HepG2 (cell line): ENCODE measurements at regions not wholly inside any gene's neighbourhood (a gene's known extent, or its start where the extent isn't known, plus 50 kb on each side); places are given as distances from the start of the nearest gene placed in this dataset.

Experiments used
- ATAC-seq: fragments of 200-7000 bp; cut with Tn5 transposase; 3 replicates; pipeline ENCODE4 v1.9.1; 2020; ENCODE audit warnings: mild to moderate bottlenecking, moderate library complexity
- BruUV-seq: library from RNA; stranded (reverse); fragments of 400-500 nt; replicated peaks from 2 replicates; lab custom pipeline; 2021; lab: Mats Ljungman, UMichigan
- CTCF ChIA-PET: fragments of 300-600 bp; formaldehyde crosslinking; extraction: SDS; loops from one replicate; lab custom pipeline; 2021; ENCODE audit warnings: low total read pairs, inconsistent platforms, low intra/inter-chr PET ratio; lab: Yijun Ruan, JAX
- POLR2A ChIA-PET: fragments of 350-600 bp; sonication (Branson Sonifier 250); formaldehyde crosslinking; loops from one replicate; lab custom pipeline; 2020; ENCODE audit warnings: antibody characterized with exemption, inconsistent platforms; lab: Yijun Ruan, JAX
- DNase-seq: peaks from one replicate; pipeline ENCODE4 v3.0.0-alpha.2; 2015; ENCODE audit warnings: low spot score
- FAIRE-seq: peaks from 3 replicates; lab custom pipeline; 2011; peaks lifted over from hg19 to GRCh38; lab: Jason Lieb, UNC
- H2AFZ ChIP-seq: one replicate; pipeline ENCODE4 v1.6.1; 2011; ENCODE audit warnings: low read length, inconsistent platforms
- H3K27ac ChIP-seq: fragments of 300-600 bp; 3 replicates; pipeline ENCODE4 v1.8.0; 2011; ENCODE audit warnings: mixed run types, mild to moderate bottlenecking, mixed read lengths, low read length, inconsistent platforms; ENCODE audit not compliant: insufficient read depth; ENCODE audit errors: extremely low read length
- H3K27me3 ChIP-seq, 2 experiments: fragments of 200-600 bp in 1 of 2; 2 replicates in 1 of 2; 3 replicates in 1 of 2; pipeline versions ENCODE4 v1.6.0 to v1.8.0; 2011; ENCODE audit warnings: low read length in 2 of 2, mild to moderate bottlenecking in 2 of 2, moderate library complexity in 2 of 2, inconsistent platforms in 1 of 2; ENCODE audit not compliant: insufficient read depth in 2 of 2, control insufficient read depth in 1 of 2
- H3K36me3 ChIP-seq, 2 experiments: fragments of 200-600 bp in 1 of 2; replicated peaks in 1 of 2; 2 replicates in 1 of 2; 3 replicates in 1 of 2; pipeline versions ENCODE4 v1.5.1 to v1.8.0; 2011; ENCODE audit warnings: low read length in 2 of 2, inconsistent platforms in 1 of 2; ENCODE audit not compliant: insufficient read depth in 2 of 2, control insufficient read depth in 1 of 2
- H3K4me1 ChIP-seq: 2 replicates; pipeline ENCODE4 v1.5.1; 2012; ENCODE audit warnings: low read length, inconsistent platforms; ENCODE audit not compliant: insufficient read depth
- H3K4me2 ChIP-seq: 2 replicates; pipeline ENCODE4 v1.6.0; 2011; ENCODE audit warnings: low read depth, low read length, inconsistent platforms
- H3K4me3 ChIP-seq, 3 experiments: fragments of 200-600 bp in 1 of 3; sonication (generic), shearing (Covaris generic) in 1 of 3; replicated peaks in 1 of 3; 2 replicates each; pipeline ENCODE4 v1.5.1; 2011 to 2016; ENCODE audit warnings: low read length in 3 of 3, inconsistent platforms in 2 of 3, low read depth in 2 of 3, mild to moderate bottlenecking in 2 of 3, control low read depth in 1 of 3, mixed read lengths in 1 of 3; ENCODE audit not compliant: insufficient read depth in 1 of 3
- H3K79me2 ChIP-seq: one replicate; pipeline ENCODE4 v1.6.1; 2011; ENCODE audit warnings: low read length, inconsistent platforms; ENCODE audit not compliant: insufficient read depth
- H3K9ac ChIP-seq: 2 replicates; pipeline ENCODE4 v1.6.0; 2011; ENCODE audit warnings: mild to moderate bottlenecking, low read depth, low read length, inconsistent platforms; ENCODE audit not compliant: insufficient read depth
- H3K9me3 ChIP-seq: 2 replicates; pipeline ENCODE4 v1.5.1; 2012; ENCODE audit warnings: mild to moderate bottlenecking, low read length
- H4K20me1 ChIP-seq: 2 replicates; pipeline ENCODE4 v1.6.0; 2011; ENCODE audit warnings: inconsistent platforms, mild to moderate bottlenecking, low read length, moderate library complexity; ENCODE audit not compliant: insufficient read depth
- ATAD3A ChIP-seq: sonication (generic); formaldehyde crosslinking; IDR thresholded peaks from 2 replicates; pipeline ENCODE4 v1.4.0; 2020; ENCODE audit warnings: missing genetic modification reagents
- FOXP1 ChIP-seq, 2 experiments: fragments of 450-650 bp in 1 of 2; IDR thresholded peaks; 2 replicates each; pipeline ENCODE4 v1.6.1; 2017 to 2018; ENCODE audit warnings: antibody characterized with exemption in 1 of 2
- GABPA ChIP-seq, 2 experiments: IDR thresholded peaks; 2 replicates each; pipeline ENCODE4 v1.6.1; 2011 to 2016; ENCODE audit warnings: low read depth in 2 of 2, low read length in 1 of 2, missing biosample characterization in 1 of 2, missing genetic modification characterization in 1 of 2
- GMEB1 ChIP-seq: sonication (generic); formaldehyde crosslinking; IDR thresholded peaks from 2 replicates; pipeline ENCODE4 v1.5.1; 2020; ENCODE audit warnings: missing genetic modification reagents, mild to moderate bottlenecking, borderline replicate concordance
- HNF1B ChIP-seq: sonication (generic); formaldehyde crosslinking; IDR thresholded peaks from 2 replicates; pipeline ENCODE4 v1.5.1; 2020; ENCODE audit warnings: mild to moderate bottlenecking, moderate library complexity, missing genetic modification reagents
- MED13 ChIP-seq: sonication (generic); formaldehyde crosslinking; IDR thresholded peaks from 2 replicates; pipeline ENCODE4 v1.5.0; 2020; ENCODE audit warnings: missing genetic modification reagents
- MIXL1 ChIP-seq: IDR thresholded peaks from 2 replicates; pipeline ENCODE4 v1.6.1; 2016
- MLLT10 ChIP-seq: sonication (generic); formaldehyde crosslinking; IDR thresholded peaks from 2 replicates; pipeline ENCODE4 v1.4.0; 2020; ENCODE audit warnings: missing genetic modification reagents
- NR0B2 ChIP-seq: sonication (generic); formaldehyde crosslinking; IDR thresholded peaks from 2 replicates; pipeline ENCODE4 v1.4.0; 2020; ENCODE audit warnings: mild to moderate bottlenecking, missing genetic modification reagents
- NR2F6 ChIP-seq, 2 experiments: IDR thresholded peaks; 2 replicates each; pipeline ENCODE4 v1.6.1; 2016; ENCODE audit warnings: antibody characterized with exemption in 1 of 2, mild to moderate bottlenecking in 1 of 2
- REXO4 ChIP-seq: sonication (generic); formaldehyde crosslinking; IDR thresholded peaks from 2 replicates; pipeline ENCODE4 v1.8.0; 2022; ENCODE audit warnings: missing genetic modification reagents, mild to moderate bottlenecking, borderline replicate concordance
- THRA ChIP-seq: sonication (generic); formaldehyde crosslinking; IDR thresholded peaks from 2 replicates; pipeline ENCODE4 v1.4.0; 2020; ENCODE audit warnings: missing genetic modification reagents, borderline replicate concordance
- ZNF431 ChIP-seq: sonication (generic); formaldehyde crosslinking; IDR thresholded peaks from 2 replicates; pipeline ENCODE4 v1.9.0; 2022; ENCODE audit warnings: missing genetic modification reagents, low read depth, mild to moderate bottlenecking, borderline replicate concordance
- WGBS: methylation state at CpG from one replicate; pipeline ENCODE4 v1.1.6; 2017; ENCODE audit warnings: low lambda C conversion rate; 5-methylcytosine and 5-hydroxymethylcytosine counted together
- in situ Hi-C: cut with HindIII; loops from 2 replicates; pipeline ENCODE4 v1.10.0; 2017; ENCODE audit warnings: low pct_unique_long_range_greater_than_20kb; ENCODE audit not compliant: extremely low pct_ligation_motif_present
- intact Hi-C: fragments of 100-400 bp; cut with micrococcal nuclease; formaldehyde crosslinking; loops from one replicate; pipeline ENCODE4 v1.10.0; 2022; ENCODE audit not compliant: unreplicated experiment

- Histone ChIP-seq H2AFZ (no peak overlapping the region), H3K27ac (no peak overlapping the region), H3K9ac (no peak overlapping the region), H3K9me3 (no peaks in the 10 kb centered on the region), H3K36me3 (peaks cover 0 to under 1% of the 10 kb centered on the region in 2 experiments; a peak in 1 of 5 replicates), H3K27me3 (no peaks in the 10 kb centered on the region; a peak in 1 of 5 replicates), H3K4me3 (no peak overlapping the region), H3K79me2 (peaks cover 40% of the 10 kb centered on the region), H3K4me2 (no peak overlapping the region)
- in situ Hi-C loops, result no loop called here
- POLR2A ChIA-PET, result no interaction called here
- 52% methylated on average over 5 of the region's 5 CpGs for WGBS
- no peak for DNase-seq
- no peak for ATAC-seq
- TF ChIP-seq FOXP1 (IDR thresholded peaks at IDR 0.05) (no peak), FOXP1 (CRISPR knock-in tag; IDR thresholded peaks at IDR 0.05) (no peak), GMEB1 (CRISPR knock-in tag) (no peak), THRA (CRISPR knock-in tag) (no peak), NR0B2 (CRISPR knock-in tag) (no peak), ZNF431 (CRISPR knock-in tag) (no peak), NR2F6 (IDR thresholded peaks at IDR 0.05) (no peak), NR2F6 (CRISPR knock-in tag; IDR thresholded peaks at IDR 0.05) (no peak), MIXL1 (no peak), MED13 (no peak), HNF1B (no peak), GABPA (IDR thresholded peaks at IDR 0.05; ENCODE audit: low read depth, low read length) (no peak), GABPA (CRISPR knock-in tag; IDR thresholded peaks at IDR 0.05; ENCODE audit: low read depth) (no peak), ATAD3A (CRISPR knock-in tag) (no peak), REXO4 (no peak), MLLT10 (CRISPR knock-in tag) (no peak)
- TF ChIP-seq, all 625 proteins: peak for 0
- BruUV-seq, result no TSS peak
- intact Hi-C loops, result no loop called here
- no peak for FAIRE-seq
- CTCF ChIA-PET, result no interaction called here
- no peaks in the 10 kb centered on the region for H4K20me1 ChIP-seq
- no peaks in the 10 kb centered on the region for H3K4me1 ChIP-seq
Measured at GRCh38 chr17:20924306-20924705, 118.5 kb downstream of the USP22 start.
